Stimulated activated CD8-positive, alpha-beta memory T cell treated with anti-CD3 and anti-CD28 coated beads, Interleukin-7, amount 100 ng/mL, for 24 hours (primary cell): ENCODE measurements at regions not wholly inside any gene's neighbourhood (a gene's known extent, or its start where the extent isn't known, plus 50 kb on each side); places are given as distances from the start of the nearest gene placed in this dataset.
"Not testable (repeated sequence)": the region's sequence is repeated elsewhere in the genome, so short reads cannot be mapped to it uniquely, and the experiment has no call there.

Experiments used
- DNase-seq: peaks from one replicate; pipeline ENCODE4 v3.0.0-alpha.2; 2020; ENCODE audit warnings: low read depth

DNA sequence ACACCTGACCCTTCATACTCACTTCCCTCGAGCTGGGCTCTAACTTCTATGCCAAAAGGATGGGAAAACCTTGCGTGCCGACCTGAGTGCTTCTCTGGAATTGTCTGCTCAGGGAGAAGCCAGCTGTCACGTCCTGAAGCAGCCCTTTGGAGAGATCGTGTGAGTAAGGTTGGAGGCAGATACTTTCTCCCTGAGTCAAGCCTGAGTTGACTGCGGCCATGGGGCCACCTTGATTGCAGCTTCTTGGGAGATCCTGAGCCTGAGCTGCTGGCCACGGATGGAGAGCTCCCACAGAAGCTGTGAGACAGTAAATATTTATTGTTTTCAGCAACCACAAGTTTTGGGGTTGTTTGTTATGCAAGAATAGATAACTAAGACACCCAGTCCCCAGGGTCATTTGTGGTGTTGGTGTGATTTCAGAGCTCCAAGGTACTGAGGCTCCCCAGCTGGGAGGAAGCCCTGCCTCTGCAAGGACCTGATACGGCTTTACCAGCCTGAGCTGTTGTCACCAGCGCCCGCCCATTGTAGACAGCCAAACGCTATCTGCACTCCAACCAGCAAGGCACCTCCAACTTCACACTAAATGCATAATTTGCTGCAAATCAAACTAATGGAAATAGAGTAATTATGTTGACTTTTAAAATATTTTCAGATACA lies 531.6 kb downstream of the PTPRU start:
- DNase-seq = no peak

DNA sequence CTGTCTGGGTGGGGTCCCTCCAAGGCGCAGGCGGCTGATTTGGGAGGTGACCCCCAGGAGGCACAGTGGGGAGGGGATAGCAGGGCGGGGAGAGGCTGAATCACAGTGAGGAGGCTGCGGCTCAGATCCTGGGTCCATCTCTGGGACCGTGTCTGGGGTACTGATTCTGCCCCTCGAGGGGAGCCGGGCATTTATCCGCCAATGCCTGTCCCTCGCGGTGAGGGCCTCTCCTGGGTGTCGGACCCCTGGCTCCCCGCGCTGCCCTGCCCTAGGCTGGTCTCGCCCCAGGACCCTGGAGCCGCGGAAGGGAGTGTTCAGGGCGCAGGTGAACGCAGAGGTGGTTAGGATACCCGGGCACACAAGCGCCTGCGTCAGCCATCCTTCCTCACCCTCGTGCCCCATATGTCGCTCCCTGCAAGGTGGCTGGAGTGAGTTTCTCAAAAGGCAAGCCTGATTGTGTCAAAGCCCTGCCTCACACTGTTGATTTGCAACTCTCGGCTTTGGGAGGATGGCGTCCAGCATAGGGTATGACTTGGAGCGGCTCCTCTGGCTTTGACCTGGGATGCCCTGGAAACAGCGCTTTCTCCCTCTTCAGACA lies 530.9 kb downstream of the PTPRU start:
- DNase-seq = no peak

DNA sequence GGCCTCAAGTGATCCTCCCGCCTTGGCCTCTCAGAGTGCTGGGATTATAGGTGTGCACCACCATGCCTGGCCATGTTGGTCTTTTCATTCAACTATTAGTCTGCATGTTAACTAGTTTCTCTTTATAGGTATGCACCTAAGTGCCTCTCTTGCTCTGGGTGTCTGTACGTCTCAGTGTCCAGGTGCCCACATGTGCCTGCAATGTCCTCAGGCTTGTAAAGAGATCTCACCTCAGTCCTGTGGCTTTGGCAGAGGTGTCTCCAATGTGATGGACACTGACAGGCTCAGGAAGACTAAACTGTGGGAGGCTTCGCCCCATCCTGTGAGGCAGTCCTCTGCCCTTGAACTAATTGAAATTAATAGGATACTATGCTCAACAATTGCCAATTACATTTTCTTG lies 526.3 kb downstream of the PTPRU start:
- no peak for DNase-seq

GRCh38 chr1:29761159-29761928 lies 525.0 kb downstream of the PTPRU start:
- no peak for DNase-seq

- DNase-seq = no peak
Measured at GRCh38 chr1:29760067-29760564, 523.8 kb downstream of the PTPRU start.

DNA sequence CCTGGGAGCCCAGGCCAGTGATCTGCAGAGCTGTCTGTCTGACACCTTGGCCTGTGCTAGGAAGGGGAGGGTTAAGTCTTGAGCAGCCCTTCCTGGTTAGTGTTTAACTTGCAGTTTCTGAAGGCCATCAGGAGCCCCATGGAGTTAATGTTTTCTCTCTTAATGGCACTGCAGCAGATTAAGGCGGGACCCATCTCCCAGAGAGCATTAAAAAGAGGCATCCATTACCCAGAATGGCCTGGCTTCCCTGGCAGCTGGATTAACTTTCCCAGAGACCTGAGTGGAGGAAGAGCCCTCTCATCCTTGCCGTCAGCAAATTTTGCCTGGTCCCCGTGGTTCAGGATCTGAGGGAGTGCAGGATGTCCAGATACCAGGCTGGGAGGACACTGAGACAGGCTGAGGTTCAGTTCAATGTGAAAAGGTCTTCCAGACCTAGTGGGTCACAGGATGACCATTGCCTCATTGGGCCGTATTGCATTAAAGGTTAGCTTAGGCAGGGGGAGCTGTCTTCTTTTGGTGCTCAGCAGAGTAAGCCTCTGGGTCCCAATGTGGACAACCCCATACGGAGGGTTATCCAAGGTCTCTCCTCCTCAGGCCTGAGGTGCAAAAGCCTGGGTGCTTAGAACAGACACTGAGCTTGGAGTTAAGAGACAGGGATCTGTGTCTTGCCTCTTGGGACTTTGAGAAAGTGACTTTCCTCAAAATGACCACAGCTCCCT lies 522.6 kb downstream of the PTPRU start:
- no peak for DNase-seq

- no peak for DNase-seq
Measured at GRCh38 chr1:29757866-29758780, 521.8 kb downstream of the PTPRU start.

GRCh38 chr1:29756901-29757725 lies 520.8 kb downstream of the PTPRU start:
- no peak for DNase-seq

GRCh38 chr1:29756498-29756897 lies 520.2 kb downstream of the PTPRU start:
- DNase-seq = no peak

DNA sequence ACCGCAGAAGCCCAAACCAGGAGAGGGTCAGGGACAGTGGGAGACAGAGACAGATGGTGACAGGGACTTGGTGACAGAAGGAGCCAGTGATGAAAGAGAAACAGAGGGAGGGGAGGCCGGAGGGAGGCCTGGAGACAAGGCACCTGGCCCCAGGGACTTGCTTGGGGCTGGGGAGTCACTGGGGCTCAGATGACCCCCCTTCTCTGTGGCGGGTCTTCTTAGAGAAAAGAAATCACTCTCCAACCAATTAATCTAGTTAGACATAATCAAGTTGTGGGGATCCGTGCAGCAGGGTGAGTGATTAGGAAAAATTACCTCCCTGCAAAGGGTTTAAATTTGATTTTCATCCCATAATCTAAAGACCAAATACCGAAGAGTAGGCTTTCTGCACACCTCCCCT lies 519.8 kb downstream of the PTPRU start:
- no peak for DNase-seq

GRCh38 chr1:29755412-29756015 lies 519.2 kb downstream of the PTPRU start:
- DNase-seq = not testable (repeated sequence)

- no peak for DNase-seq
Measured at GRCh38 chr1:29754573-29755375, 518.5 kb downstream of the PTPRU start.

DNA sequence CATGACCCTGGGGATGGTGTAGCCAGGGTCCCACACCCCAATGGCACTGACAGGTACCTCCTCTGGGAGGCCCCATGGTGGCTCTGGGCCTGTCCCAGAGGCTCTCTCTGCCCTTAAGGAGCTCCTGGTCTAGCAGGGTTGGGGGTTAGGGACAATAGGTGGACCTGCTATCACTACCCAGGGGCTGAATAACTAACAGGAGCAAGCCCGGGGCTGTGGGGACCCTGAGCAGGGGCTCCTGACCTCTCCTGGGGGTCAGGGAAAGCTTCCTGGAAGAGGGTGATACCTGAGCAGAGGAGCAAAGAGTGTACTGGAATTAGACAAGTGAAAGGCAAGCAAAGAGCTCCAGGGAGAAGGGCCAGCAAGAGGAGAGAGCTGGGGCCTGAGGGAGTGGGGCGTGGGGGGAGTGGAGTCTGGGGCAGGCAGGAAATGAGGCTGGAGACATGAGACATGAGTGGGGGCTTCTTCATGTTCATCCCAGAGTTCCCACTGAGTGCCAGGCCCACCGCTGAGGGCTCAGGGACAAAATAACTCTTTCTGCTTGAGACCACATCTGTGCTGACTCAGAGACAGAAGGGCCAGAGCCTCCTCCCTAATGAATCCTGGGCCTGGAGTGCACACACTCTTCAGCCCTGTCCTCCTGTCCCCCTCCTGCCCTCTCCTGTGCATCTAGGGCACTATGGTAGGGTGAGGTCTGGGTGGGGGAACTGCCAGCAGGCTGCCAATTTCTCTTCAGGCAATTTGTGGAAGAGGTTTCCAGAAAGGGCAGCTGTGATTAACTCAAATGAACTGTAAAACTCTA lies 517.6 kb downstream of the PTPRU start:
- no peak for DNase-seq

- no peak for DNase-seq
Measured at GRCh38 chr1:29753244-29753643, 516.9 kb downstream of the PTPRU start.

DNA sequence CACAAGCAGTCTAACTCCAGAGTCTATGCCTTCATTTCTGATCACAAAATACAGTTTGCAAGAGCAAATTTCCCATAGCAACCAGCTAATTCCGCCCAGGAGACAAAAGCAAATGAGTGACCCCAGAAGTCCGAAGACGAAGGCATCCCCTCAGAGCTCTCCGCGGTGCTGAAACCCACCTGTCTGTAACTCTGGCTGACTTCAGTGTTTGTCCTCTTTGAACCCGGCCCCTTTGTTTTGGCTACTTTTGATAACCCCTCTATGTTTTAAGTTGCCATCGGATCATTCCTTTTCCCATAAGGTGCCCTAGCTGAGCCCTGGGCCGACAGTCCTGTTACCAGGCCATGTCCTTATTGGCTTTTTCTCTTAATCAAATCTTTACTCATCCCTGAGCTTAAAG lies 515.8 kb downstream of the PTPRU start:
- no peak for DNase-seq

- DNase-seq = no peak
Measured at GRCh38 chr1:29749024-29749945, 513.0 kb downstream of the PTPRU start.

GRCh38 chr1:29747196-29747595 lies 510.9 kb downstream of the PTPRU start:
- no peak for DNase-seq
